ENCODE measurements at regions not wholly inside any gene's neighbourhood (a gene's known extent, or its start where the extent isn't known, plus 50 kb on each side); places are given as distances from the start of the nearest gene placed in this dataset.

GRCh38 chr10:33556620-33557019 is 222.2 kb upstream of the NRP1 start:
- H3K9me3 ChIP-seq (replicated peaks), result no peaks in the 10 kb centered on the region
- DNase-seq, result no peak
- H3K4me3 ChIP-seq, result no peak overlapping the region
- no peak for TF ChIP-seq CTCF (IDR thresholded peaks at IDR 0.05; ENCODE audit: borderline replicate concordance)
- intact Hi-C loops (cut with micrococcal nuclease), result no loop called here
- no peaks in the 10 kb centered on the region for H3K27me3 ChIP-seq (ENCODE audit: low read depth)
- H3K27ac ChIP-seq (replicated peaks), result no peak overlapping the region
- H3K36me3 ChIP-seq, result no peaks in the 10 kb centered on the region
- H3K4me1 ChIP-seq, result peaks cover 8% of the 10 kb centered on the region

DNA sequence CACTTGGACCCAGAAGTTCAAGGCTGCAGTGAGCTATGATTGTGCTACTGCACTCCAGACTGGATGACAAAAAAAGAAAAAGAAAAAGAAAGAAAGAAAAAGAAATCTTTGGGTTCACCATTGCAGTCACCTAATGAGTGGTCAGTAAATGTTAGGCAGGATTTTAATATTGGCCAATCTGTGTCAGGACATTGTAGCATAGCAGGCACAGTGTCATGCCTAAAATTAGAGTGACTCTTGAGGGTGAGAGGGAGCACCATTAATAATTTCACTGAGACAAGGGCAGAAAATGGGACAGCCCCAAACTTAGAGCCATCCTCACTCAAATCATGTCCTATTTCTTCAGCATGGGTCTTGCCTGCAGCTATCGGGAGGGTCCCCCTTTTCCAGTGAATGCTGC is 221.6 kb upstream of the NRP1 start:
- DNase-seq, result no peak
- H3K4me1 ChIP-seq, result peaks cover 8% of the 10 kb centered on the region

GRCh38 chr10:33553748-33554571 is 219.5 kb upstream of the NRP1 start:
- no peak for TF ChIP-seq CTCF (IDR thresholded peaks at IDR 0.05; ENCODE audit: borderline replicate concordance)
- no peaks in the 10 kb centered on the region for H3K27me3 ChIP-seq (ENCODE audit: low read depth)
- intact Hi-C loops (cut with micrococcal nuclease), result no loop called here
- peaks cover 8% of the 10 kb centered on the region for H3K4me1 ChIP-seq
- DNase-seq, result no peak
- H3K36me3 ChIP-seq, result no peaks in the 10 kb centered on the region
- H3K4me3 ChIP-seq, result no peak overlapping the region
- no peak overlapping the region for H3K27ac ChIP-seq (replicated peaks)
- H3K9me3 ChIP-seq (replicated peaks), result no peaks in the 10 kb centered on the region

More for the DNA sequence above, 221.6 kb upstream of the NRP1 start:
- Histone ChIP-seq H3K9me3 (replicated peaks) (no peaks in the 10 kb centered on the region), H3K27me3 (ENCODE audit: low read depth) (no peaks in the 10 kb centered on the region), H3K4me3 (no peak overlapping the region), H3K36me3 (no peaks in the 10 kb centered on the region), H3K27ac (replicated peaks) (no peak overlapping the region)
- intact Hi-C loops (cut with micrococcal nuclease), result no loop called here
- TF ChIP-seq CTCF (IDR thresholded peaks at IDR 0.05; ENCODE audit: borderline replicate concordance), result no peak

- peaks cover 8% of the 10 kb centered on the region for H3K4me1 ChIP-seq
- intact Hi-C loops (cut with micrococcal nuclease), result no loop called here
- no peak overlapping the region for H3K4me3 ChIP-seq
- no peaks in the 10 kb centered on the region for H3K9me3 ChIP-seq (replicated peaks)
- TF ChIP-seq CTCF (IDR thresholded peaks at IDR 0.05; ENCODE audit: borderline replicate concordance), result no peak
- DNase-seq, result no peak
- H3K27ac ChIP-seq (replicated peaks), result no peak overlapping the region
- H3K36me3 ChIP-seq, result no peaks in the 10 kb centered on the region
- no peaks in the 10 kb centered on the region for H3K27me3 ChIP-seq (ENCODE audit: low read depth)
Observed at GRCh38 chr10:33552290-33552689, 217.8 kb upstream of the NRP1 start.

DNA sequence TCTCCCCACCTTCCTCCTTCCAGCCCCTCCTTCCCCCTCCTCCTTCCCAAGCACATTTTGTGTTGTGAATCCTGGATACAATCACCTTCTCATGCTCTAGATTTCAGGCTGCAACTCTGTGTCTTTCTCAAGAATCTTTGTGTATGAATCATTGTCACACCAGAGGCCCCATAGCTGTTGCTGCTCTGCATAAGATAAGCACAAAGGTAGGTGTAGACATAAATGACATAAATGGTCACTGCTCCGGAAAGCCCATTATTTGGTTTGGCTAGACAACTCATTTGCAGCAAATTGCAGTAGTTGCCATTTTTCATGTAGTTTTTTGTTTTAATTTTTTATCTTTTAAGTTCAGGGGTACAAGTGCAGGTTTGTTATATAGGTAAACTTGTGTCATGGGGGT is 216.3 kb upstream of the NRP1 start:
- Histone ChIP-seq H3K27me3 (ENCODE audit: low read depth) (no peaks in the 10 kb centered on the region), H3K4me3 (no peak overlapping the region), H3K36me3 (no peaks in the 10 kb centered on the region), H3K9me3 (replicated peaks) (no peaks in the 10 kb centered on the region), H3K4me1 (no peaks in the 10 kb centered on the region), H3K27ac (replicated peaks) (no peak overlapping the region)
- TF ChIP-seq CTCF (IDR thresholded peaks at IDR 0.05; ENCODE audit: borderline replicate concordance), result no peak
- intact Hi-C loops (cut with micrococcal nuclease), result no loop called here
- DNase-seq, result no peak

Data from left ventricle myocardium inferior (tissue), 1 donor.